GM19043 (cell line): ENCODE measurements at regions not wholly inside any gene's neighbourhood (a gene's known extent, or its start where the extent isn't known, plus 50 kb on each side); places are given as distances from the start of the nearest gene placed in this dataset.
"Not testable (repeated sequence)": the region's sequence is repeated elsewhere in the genome, so short reads cannot be mapped to it uniquely, and the experiment has no call there.

Experiments
- ATAC-seq: cut with Tn5 transposase; IDR thresholded peaks from one replicate; pipeline ENCODE4 v1.9.1; 2021; ENCODE audit warnings: low read depth; ENCODE audit not compliant: unreplicated experiment

DNA sequence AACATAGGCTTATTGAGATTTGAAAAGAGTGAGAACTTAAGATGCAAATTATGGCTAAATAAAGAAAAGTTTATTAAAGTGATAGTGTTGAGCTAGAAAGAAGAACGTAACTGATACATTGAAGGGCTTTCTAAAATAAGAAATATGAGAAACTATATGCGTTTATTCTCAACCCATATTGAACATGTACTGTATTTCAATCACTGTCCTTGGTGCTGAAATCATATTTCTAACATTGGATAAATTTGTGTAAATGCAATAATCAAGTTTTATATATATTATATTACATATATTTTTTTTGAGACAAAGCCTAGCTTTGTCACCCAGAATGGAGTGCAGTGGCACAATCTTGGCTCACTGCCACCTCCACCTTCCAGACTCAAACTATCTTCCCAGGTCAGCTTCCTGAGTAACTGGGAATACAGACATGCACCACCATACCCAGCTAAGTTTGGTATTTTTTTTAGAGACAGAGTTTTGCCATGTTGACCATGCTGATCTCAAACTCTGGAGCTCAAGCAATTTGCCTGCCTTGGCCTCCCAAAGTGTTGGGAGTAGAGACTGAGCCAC is 1065.8 kb downstream of the REEP3 start:
- no peak for ATAC-seq

- ATAC-seq: no peak
These were observed 1072.9 kb downstream of the REEP3 start for GRCh38 chr10:64594072-64594471.

GRCh38 chr10:64598600-64598999 is 1077.4 kb downstream of the REEP3 start:
- ATAC-seq: no peak

- ATAC-seq: no peak
These were observed 1080.1 kb downstream of the REEP3 start for GRCh38 chr10:64601298-64601697.

DNA sequence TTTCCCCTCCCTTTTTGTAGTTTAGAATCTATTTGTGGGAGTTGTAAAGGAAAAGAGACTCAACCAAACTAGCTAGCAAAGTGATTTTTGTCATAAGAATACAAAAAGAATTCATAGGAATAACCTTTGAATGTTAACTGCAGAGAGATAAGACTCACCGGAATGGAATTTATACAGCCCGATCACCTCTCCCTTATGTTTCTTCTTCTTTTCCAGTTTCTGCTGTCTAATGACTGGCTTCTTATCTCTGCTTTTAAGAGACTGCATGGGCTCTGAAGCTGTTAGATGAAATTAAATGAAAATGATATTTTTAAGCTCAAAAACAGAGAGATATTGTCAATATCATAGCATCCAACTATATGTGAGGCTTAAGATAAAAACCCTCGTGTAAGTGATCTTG is 1095.9 kb downstream of the REEP3 start:
- ATAC-seq: no peak

GRCh38 chr10:64619102-64619501 is 1097.9 kb downstream of the REEP3 start:
- ATAC-seq: no peak

DNA sequence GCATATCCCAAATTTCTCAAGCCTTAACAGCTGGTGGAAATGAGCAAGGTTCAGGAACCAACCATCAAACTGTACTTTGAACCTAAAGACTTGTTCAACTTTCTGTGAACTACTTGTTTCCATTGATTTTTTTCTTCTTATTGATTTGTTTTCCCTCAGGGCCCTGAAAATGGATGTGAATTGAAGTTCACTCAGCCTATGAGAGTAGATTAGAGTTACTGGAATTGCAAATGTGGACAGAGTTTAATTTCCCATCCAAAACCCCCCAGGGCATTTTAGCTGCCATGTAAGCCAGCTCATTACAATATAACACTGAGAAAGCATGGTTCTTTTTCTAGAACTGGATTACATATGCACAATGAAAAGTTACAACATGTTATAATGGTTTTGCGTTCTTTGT is 1105.7 kb downstream of the REEP3 start:
- no peak for ATAC-seq

GRCh38 chr10:64630534-64630933 is 1109.3 kb downstream of the REEP3 start:
- ATAC-seq: no peak

GRCh38 chr10:64635906-64636305 is 1114.7 kb downstream of the REEP3 start:
- no peak for ATAC-seq

DNA sequence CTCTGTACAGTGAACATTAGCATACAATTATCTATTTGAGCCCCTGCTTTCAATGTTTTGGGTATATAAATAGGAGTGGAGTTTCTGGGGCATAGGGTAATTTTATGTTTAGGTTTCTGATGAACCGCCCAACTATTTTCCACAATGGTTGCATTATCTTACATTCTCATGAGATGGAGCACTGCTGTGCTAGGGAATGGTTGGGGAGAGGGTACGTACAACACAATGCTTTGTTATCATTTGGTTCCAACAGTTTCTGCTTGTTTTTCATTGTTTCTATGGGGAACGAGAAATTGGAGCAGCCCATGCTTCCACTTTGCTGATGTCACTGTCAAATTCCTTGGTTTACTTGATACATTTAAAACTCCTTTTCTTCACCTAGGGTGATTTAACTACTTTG is 1115.3 kb downstream of the REEP3 start:
- no peak for ATAC-seq

GRCh38 chr10:64637939-64638338 is 1116.7 kb downstream of the REEP3 start:
- ATAC-seq: no peak

DNA sequence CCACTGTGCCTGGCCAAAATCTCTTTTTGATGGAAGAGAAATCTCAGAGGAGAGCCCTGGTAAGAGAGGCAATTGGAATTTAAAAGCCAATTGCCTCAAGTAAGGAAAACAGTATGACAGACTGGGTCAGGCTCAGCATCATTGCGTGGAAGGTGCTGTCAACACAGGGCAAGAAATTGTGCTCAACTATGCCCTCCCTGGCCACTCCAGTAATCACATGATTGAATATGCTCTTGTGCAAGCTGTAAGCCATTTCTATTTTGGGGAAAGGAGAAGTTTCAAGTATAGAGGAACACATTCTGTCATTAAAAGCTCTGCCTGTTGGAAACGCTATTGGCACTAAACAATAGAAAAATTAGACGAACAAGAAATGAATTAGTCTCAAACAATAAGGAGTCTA is 1127.7 kb downstream of the REEP3 start:
- no peak for ATAC-seq

- ATAC-seq: no peak
These were observed 1137.3 kb downstream of the REEP3 start for GRCh38 chr10:64658528-64658927.

DNA sequence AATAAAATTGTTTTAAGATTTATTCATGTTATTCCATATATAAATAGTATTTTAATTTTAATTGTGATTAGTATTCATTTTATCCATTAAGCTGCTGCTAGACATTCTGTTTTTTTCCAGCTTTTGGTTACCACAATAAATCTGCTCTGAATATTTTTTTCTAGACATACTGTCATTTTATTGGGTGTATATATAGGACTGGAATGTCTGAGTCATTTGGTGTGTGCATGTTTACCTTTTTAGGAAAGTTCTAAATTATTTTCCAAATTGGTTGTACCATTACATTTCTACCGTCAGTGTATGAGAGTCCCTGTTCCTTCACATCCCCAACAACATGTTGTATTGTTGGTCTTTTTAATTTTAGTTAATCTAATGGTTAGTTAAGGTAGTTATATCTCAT is 1138.1 kb downstream of the REEP3 start:
- ATAC-seq: no peak

- ATAC-seq: no peak
These were observed 1160.8 kb downstream of the REEP3 start for GRCh38 chr10:64682043-64682442.

DNA sequence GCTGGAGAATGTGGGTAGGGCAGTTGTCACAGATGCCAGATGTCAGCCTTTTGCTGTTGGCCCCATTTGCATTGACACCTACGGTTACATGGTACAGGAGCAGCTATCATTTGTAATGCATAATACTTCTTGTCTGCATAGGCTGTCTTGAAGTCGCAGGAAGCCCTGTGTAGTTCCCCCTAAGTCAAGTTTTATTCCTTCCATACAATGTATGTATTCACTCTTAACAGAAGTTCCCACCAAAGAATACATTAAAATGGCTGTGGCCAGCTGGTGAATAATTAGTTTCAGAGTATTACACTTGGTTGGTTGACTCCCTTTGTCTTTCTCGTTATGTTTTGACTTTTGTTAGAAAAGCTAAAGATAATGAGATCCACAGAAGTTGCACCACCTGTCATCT is 1169.0 kb downstream of the REEP3 start:
- ATAC-seq: no peak

DNA sequence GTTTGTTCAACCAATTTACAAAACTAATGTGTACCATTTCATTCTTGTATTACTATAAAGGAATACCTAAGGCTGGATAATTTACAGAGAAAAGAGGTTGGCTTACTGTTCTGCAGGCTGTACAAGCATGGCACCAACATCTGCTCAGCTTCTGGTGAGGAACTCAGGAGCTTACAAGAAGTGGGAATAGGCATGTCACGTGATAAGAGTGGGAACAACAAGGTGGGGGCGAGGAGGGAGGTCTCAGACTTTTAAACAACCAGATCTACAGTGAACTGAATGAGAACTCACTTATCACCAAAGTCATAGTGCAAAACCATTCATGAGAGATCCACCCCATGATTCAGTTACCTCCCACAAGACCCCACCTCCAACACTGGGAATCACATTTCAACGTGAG is 1178.0 kb downstream of the REEP3 start:
- ATAC-seq: no peak

DNA sequence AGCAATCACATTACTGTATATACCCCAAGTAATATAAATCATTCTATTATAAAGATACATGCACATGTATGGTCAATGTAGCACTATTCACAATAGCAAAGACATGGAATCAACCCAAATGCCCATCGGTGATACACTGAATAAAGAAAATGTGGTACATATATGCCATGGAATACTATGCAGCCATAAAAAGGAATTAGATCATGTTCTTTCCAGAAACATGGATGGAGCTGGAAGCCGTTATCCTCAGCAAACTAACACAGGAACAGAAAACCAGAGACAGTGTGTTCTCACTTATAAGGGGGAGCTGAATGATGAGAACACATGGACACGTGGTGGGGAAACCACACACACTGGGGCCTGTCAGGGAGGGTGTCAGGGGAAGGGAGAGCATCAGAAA is 1180.9 kb downstream of the REEP3 start:
- not testable (repeated sequence) for ATAC-seq

DNA sequence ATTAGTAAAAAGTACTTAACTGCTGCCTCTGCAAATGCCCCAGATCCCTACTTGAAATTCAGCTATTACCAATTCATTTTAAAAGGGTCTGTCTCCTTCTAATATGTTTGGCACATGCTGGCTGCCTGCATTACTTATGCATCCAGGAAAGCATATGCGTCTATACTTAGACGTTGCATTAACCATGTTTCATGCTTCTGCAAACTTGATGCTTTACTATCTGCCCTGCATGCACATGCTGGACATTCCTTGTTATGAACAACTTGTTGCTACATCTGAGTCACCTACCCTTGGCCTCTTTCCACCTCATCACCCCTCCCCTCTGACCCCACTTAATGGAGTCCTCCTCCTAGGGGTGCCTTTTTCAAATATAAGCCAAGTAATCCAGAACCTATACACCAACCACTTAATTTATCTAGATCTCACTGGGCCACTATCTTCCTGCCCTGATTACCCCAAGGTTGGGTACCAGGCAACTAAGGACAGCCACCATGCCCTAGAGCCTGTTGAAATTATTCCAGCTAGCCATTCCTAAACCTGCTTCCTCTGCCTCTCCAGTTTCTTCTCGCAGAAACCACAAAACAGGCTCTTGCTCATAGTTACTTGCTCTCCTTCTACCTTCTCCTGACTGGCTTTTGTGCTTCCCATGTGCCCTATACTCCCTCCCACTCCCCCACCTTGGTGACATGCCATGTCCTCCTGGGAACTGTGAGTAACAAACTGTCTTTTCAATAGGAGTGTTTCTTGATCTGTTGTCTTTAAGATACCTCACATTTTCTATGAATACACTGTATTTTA is 1187.9 kb downstream of the REEP3 start:
- ATAC-seq: no peak

DNA sequence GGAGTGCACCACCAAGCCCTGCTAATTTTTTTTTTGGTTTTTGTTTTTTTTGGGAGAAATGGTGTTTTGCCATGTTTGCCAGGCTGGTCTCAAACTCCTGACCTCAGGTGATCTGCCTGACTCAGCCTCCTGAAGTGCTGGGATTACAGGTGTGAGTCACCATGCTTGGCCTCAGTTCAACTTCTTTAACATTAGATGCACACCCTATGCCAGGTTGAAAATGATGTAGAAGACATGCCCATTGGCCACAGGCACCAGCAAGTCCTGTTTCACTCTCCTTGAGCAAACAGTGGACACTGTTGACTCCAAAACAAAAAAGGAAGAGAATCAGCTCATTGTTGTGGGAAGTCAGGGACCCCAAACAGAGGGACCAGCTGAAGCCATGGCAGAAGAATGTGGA is 1205.3 kb downstream of the REEP3 start:
- no peak for ATAC-seq

GRCh38 chr10:64731016-64731415 is 1209.8 kb downstream of the REEP3 start:
- no peak for ATAC-seq

- ATAC-seq: no peak
These were observed 1211.3 kb downstream of the REEP3 start for GRCh38 chr10:64732372-64732957.
